Motor neuron (in vitro differentiated cells): ENCODE measurements at regions not wholly inside any gene's neighbourhood (a gene's known extent, or its start where the extent isn't known, plus 50 kb on each side); places are given as distances from the start of the nearest gene placed in this dataset.

Experiments used
- ATAC-seq, 8 experiments: fragments of 200-7000 bp; cut with Tn5 transposase; replicated peaks in 6 of 8; 2 replicates each; pipeline ENCODE4 v1.8.0; 2021; ENCODE audit warnings: mild to moderate bottlenecking in 8 of 8, moderate library complexity in 8 of 8
- H3K27ac ChIP-seq, 2 donors: fragments of 250-450 bp; sonication (Bioruptor Pico); 2 replicates each; pipeline ENCODE4 v1.9.0; 2021; ENCODE audit warnings: antibody characterized with exemption in 2 of 2, mild to moderate bottlenecking in 2 of 2, moderate library complexity in 1 of 2
- H3K4me1 ChIP-seq, 2 donors: fragments of 250-450 bp; sonication (Bioruptor Pico); replicated peaks in 1 of 2; 2 replicates each; pipeline ENCODE4 v1.6.1; 2021; ENCODE audit warnings: antibody characterized with exemption in 2 of 2, mild to moderate bottlenecking in 2 of 2, moderate library complexity in 1 of 2
- H3K4me3 ChIP-seq, 5 donors: fragments of 250-450 bp; sonication (Bioruptor Pico); 2 replicates each; pipeline ENCODE4 v1.9.0; 2021; ENCODE audit warnings: antibody characterized with exemption in 5 of 5, mild to moderate bottlenecking in 5 of 5, moderate library complexity in 4 of 5
- WGBS, 10 experiments: fragments of 450-650 bp; shearing (Covaris generic); methylation state at CpG; one replicate each; pipeline ENCODE4 v1.0.0; 2022; 5-methylcytosine and 5-hydroxymethylcytosine counted together
- in situ Hi-C, 9 experiments: fragments of 400-800 bp; cut with MboI; loops; one replicate each; pipeline ENCODE4 v1.15.0; 2021; ENCODE audit warnings: low sequenced_read_pairs in 9 of 9, low pct_unique_long_range_greater_than_20kb in 2 of 9; ENCODE audit not compliant: unreplicated experiment in 9 of 9

GRCh38 chr10:131691481-131692090 is 209.2 kb upstream of the PPP2R2D start:
- H3K27ac ChIP-seq, result no peak overlapping the region
- H3K4me3 ChIP-seq, result no peak overlapping the region
- WGBS, 10 experiments, result 50 to 100% (median 80%) methylated on average over 1 to 6 of the region's 16 CpGs; no CpG with 5 or more reads in 5 of the 10 experiments
- H3K4me1 ChIP-seq, result peaks cover 8 to 10% of the 10 kb centered on the region in 2 donors
- in situ Hi-C loops, result no loop called here
- ATAC-seq, result no peak

- no peak overlapping the region for H3K4me3 ChIP-seq
- no peak overlapping the region for H3K27ac ChIP-seq
- in situ Hi-C loops, result no loop called here
- peaks cover 5 to 6% of the 10 kb centered on the region in 2 donors for H3K4me1 ChIP-seq
- no peak for ATAC-seq
- 0 to 100% (median 52%) methylated on average over 1 to 10 of the region's 12 CpGs; no CpG with 5 or more reads in 2 of the 10 experiments for WGBS, 10 experiments
These were observed 208.6 kb upstream of the PPP2R2D start for GRCh38 chr10:131692176-131692575.

DNA sequence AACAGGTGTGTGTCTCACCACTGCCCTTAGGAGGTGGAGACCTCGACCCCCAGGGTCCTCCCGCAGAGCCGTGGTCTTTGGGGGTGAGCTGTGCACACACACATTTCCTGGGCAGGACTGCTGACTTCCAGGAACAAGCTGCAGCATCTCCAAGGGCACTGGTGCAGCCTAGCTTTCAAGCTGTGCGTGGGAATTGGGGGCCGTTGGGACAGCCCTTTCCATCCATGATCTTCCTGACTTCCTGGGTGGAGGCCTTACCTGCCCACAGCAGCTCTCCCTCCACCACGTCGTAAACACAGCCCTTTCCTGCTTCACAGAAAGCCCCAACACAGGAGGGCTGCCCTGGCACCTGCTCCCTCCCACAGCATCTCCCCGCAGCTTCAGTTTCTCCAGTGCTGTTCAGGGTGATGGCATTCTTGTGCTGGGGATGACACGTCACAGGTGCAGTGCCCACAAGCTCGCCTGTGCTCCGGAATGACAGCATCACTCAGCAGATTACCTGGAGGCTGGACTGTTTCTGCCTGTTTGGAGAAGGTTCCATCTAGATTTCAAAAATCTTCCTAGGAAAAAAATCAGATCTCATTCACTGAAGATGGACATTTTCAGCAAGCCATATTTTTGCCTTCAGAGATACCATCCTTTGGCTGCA is 208.0 kb upstream of the PPP2R2D start:
- WGBS, 10 experiments, result 0 to 83% (median 72%) methylated on average over 4 to 8 of the region's 11 CpGs; no CpG with 5 or more reads in 7 of the 10 experiments
- H3K4me1 ChIP-seq, result peaks cover 3 to 8% of the 10 kb centered on the region in 2 donors
- no peak overlapping the region for H3K4me3 ChIP-seq
- no peak overlapping the region for H3K27ac ChIP-seq
- in situ Hi-C loops, result no loop called here
- no peak for ATAC-seq

GRCh38 chr10:131693766-131694165 is 207.0 kb upstream of the PPP2R2D start:
- Histone ChIP-seq H3K4me3 (no peak overlapping the region), H3K27ac (no peak overlapping the region), H3K4me1 (peaks cover 3 to 9% of the 10 kb centered on the region in 2 donors)
- WGBS, 10 experiments, result 0 to 100% (median 81%) methylated on average over 2 to 5 of the region's 8 CpGs; no CpG with 5 or more reads in 1 of the 10 experiments
- no peak for ATAC-seq
- in situ Hi-C loops, result no loop called here

DNA sequence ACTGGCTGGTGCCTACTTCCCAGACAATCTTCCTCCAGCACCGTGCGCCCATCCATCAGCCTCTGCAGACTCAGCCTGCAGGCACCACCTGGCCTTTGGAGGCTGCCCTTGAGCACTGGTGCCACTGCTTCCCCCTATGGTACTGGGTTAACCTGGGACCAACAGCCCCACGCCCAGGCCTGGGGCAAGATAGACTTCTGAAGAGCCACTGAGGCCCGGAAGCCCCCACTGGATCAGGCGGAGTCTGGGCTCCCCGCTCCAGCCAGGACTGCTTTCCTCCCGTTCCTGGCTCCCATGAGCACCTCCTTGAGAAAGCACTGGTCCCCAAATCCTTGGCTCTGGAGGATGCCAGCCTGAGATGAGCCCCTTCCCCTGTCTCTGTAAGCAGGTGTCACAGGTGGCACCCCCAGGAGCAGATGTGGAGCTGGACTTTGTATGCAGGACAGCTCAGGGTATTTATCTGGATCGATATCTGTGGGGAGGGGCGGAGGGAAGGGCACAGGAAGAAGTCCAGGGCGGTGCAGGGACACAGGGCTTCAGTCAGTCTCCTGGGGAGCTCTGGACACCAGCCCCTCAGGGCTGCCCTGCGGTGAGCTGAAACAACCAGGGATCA is 206.5 kb upstream of the PPP2R2D start:
- in situ Hi-C loops, result no loop called here
- Histone ChIP-seq H3K4me3 (no peak overlapping the region), H3K4me1 (peaks cover 3 to 10% of the 10 kb centered on the region in 2 donors), H3K27ac (no peak overlapping the region)
- WGBS, 10 experiments, result 30 to 87% (median 80%) methylated on average over 1 to 9 of the region's 11 CpGs; no CpG with 5 or more reads in 4 of the 10 experiments
- ATAC-seq, result no peak

DNA sequence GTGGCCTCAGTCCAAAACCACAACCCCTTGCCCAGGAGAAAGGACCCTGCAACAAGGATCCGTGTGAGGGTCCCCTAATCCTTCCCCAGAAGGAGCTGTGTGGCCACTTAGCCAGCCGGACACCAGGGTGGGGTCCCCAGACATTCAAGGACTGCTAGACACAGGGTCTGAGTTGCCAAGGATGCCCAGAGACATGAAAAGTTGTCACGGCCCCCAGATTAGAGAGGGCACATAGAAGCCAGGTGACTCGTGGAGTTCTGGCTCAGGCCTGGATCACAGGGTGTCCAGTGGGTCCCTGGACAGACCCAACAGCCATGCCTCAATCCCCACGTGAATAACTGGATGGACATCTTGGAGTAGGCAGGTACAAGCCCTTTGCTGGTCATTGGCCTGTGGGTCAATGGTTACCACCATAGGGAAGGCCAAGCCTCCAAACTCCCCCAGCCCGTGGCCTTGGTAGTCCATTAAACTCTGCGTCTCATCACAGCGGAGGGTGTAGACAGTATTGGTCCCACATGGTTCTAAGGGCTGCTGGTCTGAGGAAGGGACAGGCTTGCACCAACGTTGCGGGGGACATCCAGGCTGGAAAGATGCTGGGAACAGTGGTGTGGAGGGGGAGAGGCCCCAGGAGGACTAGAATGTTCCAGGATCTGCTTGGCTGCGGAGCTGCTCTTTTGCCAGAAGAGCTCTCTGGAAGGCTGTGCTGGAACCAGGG is 205.9 kb upstream of the PPP2R2D start:
- in situ Hi-C loops, result no loop called here
- no peak overlapping the region for H3K27ac ChIP-seq
- H3K4me1 ChIP-seq, result peaks cover 0 to 12% of the 10 kb centered on the region in 2 donors
- WGBS, 10 experiments, result 10 to 100% (median 84%) methylated on average over 1 to 7 of the region's 11 CpGs; no CpG with 5 or more reads in 5 of the 10 experiments
- no peak for ATAC-seq
- no peak overlapping the region for H3K4me3 ChIP-seq

- 20 to 90% (median 70%) methylated on average over 1 to 18 of the region's 23 CpGs; no CpG with 5 or more reads in 3 of the 10 experiments for WGBS, 10 experiments
- peaks cover 0 to 12% of the 10 kb centered on the region in 2 donors for H3K4me1 ChIP-seq
- no peak overlapping the region for H3K4me3 ChIP-seq
- in situ Hi-C loops, result no loop called here
- H3K27ac ChIP-seq, result no peak overlapping the region
- no peak for ATAC-seq
These were observed 205.2 kb upstream of the PPP2R2D start for GRCh38 chr10:131695496-131696165.

- ATAC-seq, result peak in 5 of 8 experiments; percentile 69 to 75 (median 70)
- WGBS, 10 experiments, result 13 to 80% (median 74%) methylated on average over 5 to 18 of the region's 21 CpGs; no CpG with 5 or more reads in 1 of the 10 experiments
- Histone ChIP-seq H3K4me3 (no peak overlapping the region), H3K4me1 (peaks cover 0 to 8% of the 10 kb centered on the region in 2 donors), H3K27ac (no peak overlapping the region)
- in situ Hi-C loops, result no loop called here
These were observed 203.2 kb upstream of the PPP2R2D start for GRCh38 chr10:131697476-131698128.

DNA sequence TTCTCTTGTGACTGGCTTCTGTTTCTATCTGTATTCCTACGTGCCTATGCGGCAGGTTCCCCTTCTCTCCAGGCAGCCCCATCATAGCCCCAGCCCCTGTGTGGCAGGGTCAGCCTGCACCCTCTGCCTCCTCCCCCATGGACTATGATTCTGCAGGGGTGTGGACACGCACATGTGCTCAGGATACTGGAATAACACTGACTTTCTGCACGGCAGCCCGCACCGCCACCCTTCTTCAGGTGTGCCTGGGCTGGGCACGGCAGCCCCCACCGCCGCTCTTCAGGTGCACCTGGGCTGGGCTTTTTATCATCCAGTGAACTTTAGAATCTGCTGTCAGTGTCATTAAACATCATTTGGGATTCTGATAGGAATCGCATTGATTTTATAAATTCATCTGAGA is 202.6 kb upstream of the PPP2R2D start:
- no peak for ATAC-seq
- no peak overlapping the region for H3K4me3 ChIP-seq
- in situ Hi-C loops, result no loop called here
- H3K27ac ChIP-seq, result no peak overlapping the region
- peaks cover 0 to 8% of the 10 kb centered on the region in 2 donors for H3K4me1 ChIP-seq
- WGBS, 10 experiments, result 47 to 100% (median 87%) methylated on average over 1 to 9 of the region's 10 CpGs; no CpG with 5 or more reads in 3 of the 10 experiments

GRCh38 chr10:131698986-131699385 is 201.8 kb upstream of the PPP2R2D start:
- no peak for ATAC-seq
- 0 to 100% (median 85%) methylated on average over 1 to 8 of the region's 12 CpGs; no CpG with 5 or more reads in 2 of the 10 experiments for WGBS, 10 experiments
- Histone ChIP-seq H3K4me3 (no peak overlapping the region), H3K27ac (no peak overlapping the region), H3K4me1 (peaks cover 0 to 8% of the 10 kb centered on the region in 2 donors)
- in situ Hi-C loops, result no loop called here

DNA sequence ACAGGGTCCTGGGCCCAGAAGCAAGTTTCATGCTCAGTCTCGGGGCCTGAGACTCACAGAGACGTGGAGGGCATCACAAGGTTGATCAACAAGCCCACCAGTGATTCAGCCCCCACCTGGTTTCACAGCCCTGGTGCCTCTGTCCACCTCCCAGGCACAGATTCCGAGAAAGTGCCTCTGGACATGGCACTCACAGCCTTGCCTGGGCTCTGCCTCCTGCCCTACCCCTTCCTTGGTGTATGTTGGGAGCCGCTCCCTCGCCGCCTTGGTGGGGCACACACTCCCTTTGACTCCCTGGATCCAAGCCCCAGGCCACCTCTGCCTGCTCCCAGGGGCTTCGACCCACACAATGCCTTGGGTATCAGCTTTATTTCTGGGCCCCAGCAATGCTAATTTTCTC is 200.8 kb upstream of the PPP2R2D start:
- no peak for ATAC-seq
- WGBS, 10 experiments, result 0 to 80% (median 58%) methylated on average over 1 to 3 of the region's 7 CpGs; no CpG with 5 or more reads in 4 of the 10 experiments
- in situ Hi-C loops, result no loop called here
- peaks cover 0 to 8% of the 10 kb centered on the region in 2 donors for H3K4me1 ChIP-seq
- no peak overlapping the region for H3K4me3 ChIP-seq
- no peak overlapping the region for H3K27ac ChIP-seq

- 0 to 88% (median 82%) methylated on average over 1 to 9 of the region's 10 CpGs; no CpG with 5 or more reads in 6 of the 10 experiments for WGBS, 10 experiments
- in situ Hi-C loops, result no loop called here
- ATAC-seq, result no peak
These were observed 200.3 kb upstream of the PPP2R2D start for GRCh38 chr10:131700506-131700905.

More at GRCh38 chr10:131700506-131700905, 200.3 kb upstream of the PPP2R2D start:
- H3K4me1 ChIP-seq, result peaks cover 0 to 8% of the 10 kb centered on the region in 2 donors
- H3K27ac ChIP-seq, result no peak overlapping the region
- H3K4me3 ChIP-seq, result no peak overlapping the region
